GM12873 (cell line): ENCODE measurements at regions not wholly inside any gene's neighbourhood (a gene's known extent, or its start where the extent isn't known, plus 50 kb on each side); places are given as distances from the start of the nearest gene placed in this dataset.

ENCODE experiments used
- CTCF ChIP-seq: IDR thresholded peaks from 2 replicates; pipeline ENCODE4 v1.5.1; 2012; ENCODE audit warnings: low read depth, mild to moderate bottlenecking, moderate library complexity, low read length, control low read depth; ENCODE audit not compliant: insufficient read depth; ENCODE audit errors: missing control alignments

- TF ChIP-seq CTCF, result no peak
Observed at GRCh38 chr3:182711261-182711683, 82.0 kb upstream of the ATP11B start.

GRCh38 chr3:182711853-182712252 is 81.5 kb upstream of the ATP11B start:
- TF ChIP-seq CTCF, result no peak

GRCh38 chr3:182713111-182713510 is 80.2 kb upstream of the ATP11B start:
- TF ChIP-seq CTCF, result no peak

GRCh38 chr3:182713743-182714517 is 79.4 kb upstream of the ATP11B start:
- peak; percentile 64 for TF ChIP-seq CTCF

- no peak for TF ChIP-seq CTCF
Observed at GRCh38 chr3:182715006-182715405, 78.3 kb upstream of the ATP11B start.

GRCh38 chr3:182716114-182716688 is 77.1 kb upstream of the ATP11B start:
- TF ChIP-seq CTCF, result no peak

GRCh38 chr3:182717216-182717615 is 76.1 kb upstream of the ATP11B start:
- TF ChIP-seq CTCF, result no peak
